22Rv1 (cell line): ENCODE measurements at regions not wholly inside any gene's neighbourhood (a gene's known extent, or its start where the extent isn't known, plus 50 kb on each side); places are given as distances from the start of the nearest gene placed in this dataset.

ENCODE experiments used
- H3K27ac ChIP-seq: fragments of 450-650 bp; 2 replicates; pipeline ENCODE4 v1.5.1; 2017
- CTCF ChIP-seq: fragments of 450-650 bp; IDR thresholded peaks from 2 replicates; pipeline ENCODE4 v1.5.1; 2017; ENCODE audit warnings: mild to moderate bottlenecking
- ZFX ChIP-seq: fragments of 450-650 bp; IDR thresholded peaks from 2 replicates; pipeline ENCODE4 v1.6.1; 2017; ENCODE audit warnings: antibody characterized with exemption, borderline replicate concordance

DNA sequence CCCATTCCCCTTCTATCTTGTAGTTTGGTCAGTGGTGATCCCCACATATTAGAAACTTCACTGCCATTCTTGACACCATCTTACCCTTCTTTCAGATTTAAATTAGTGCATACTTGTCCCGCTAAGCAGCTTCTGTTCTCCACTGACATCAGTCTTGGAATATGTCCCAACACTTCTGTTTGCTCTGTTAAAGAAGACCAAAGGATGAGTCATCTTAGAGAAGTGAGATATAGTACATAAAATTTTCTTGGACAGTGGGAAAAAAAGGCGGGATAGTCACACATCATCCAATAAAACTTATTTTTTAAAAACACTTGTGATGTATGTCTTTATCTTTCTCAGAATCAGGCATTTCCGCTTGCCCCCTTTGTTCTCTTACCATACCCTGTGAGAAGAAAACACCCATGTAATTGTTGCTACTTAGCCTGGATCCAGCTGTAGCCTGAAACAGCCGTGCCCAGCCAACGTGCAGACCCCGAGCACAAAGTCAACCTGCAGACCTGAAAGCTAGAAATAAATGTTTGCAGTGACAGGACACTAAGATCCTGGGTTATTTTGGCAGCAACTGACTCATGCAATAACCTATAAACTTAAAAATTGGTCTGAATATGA lies 100.1 kb upstream of the PDE3A start:
- TF ChIP-seq CTCF (no peak), ZFX (no peak)
- no peak overlapping the region for H3K27ac ChIP-seq

DNA sequence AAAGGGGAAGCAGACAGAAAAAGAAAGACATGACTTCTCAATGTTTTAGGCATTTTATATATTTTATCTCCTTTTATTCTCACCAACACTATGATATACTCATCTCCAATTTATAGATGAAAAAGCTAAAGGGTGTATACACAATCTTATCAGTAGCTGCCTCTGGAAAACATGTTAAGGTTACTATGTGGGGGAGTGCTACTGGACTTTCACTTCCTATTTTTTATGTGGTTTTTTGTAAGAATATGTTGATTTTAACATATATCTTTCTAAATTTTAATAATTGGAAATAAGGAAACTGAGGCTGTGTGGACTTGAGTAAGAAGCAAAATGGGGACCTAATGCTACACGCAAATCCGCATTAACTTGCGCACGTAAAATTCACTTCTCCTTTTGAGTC lies 99.6 kb upstream of the PDE3A start:
- H3K27ac ChIP-seq, result peak overlapping the region; percentile 34; the same call in 1 of the 2 replicates
- TF ChIP-seq CTCF (no peak), ZFX (no peak)

GRCh38 chr12:20269337-20270067 lies 98.8 kb upstream of the PDE3A start:
- H3K27ac ChIP-seq, result peak overlapping the region; percentile 34
- TF ChIP-seq CTCF, result no peak
- no peak for TF ChIP-seq ZFX

GRCh38 chr12:20270557-20270956 lies 97.8 kb upstream of the PDE3A start:
- TF ChIP-seq ZFX, result no peak
- TF ChIP-seq CTCF, result no peak
- no peak overlapping the region for H3K27ac ChIP-seq

DNA sequence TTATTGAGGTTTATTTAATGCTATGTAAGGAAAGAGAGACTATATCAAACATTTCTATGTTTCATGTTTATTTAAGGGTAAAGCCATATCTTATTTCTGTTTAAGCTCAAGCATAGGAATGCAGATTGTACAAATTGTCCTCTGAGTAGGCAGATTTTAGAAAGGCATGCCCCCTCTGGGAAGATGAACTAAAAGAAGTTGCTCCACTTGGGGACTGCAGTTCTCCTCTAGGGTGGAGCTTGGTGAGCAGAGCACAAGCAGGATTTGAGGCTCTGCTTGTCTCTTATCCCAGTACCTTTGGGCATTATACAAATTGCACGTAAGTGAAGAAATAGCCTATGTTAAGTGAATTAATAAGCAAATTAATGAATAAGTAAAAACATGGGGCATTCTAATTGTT lies 96.2 kb upstream of the PDE3A start:
- TF ChIP-seq ZFX, result no peak
- no peak for TF ChIP-seq CTCF
- H3K27ac ChIP-seq, result no peak overlapping the region

DNA sequence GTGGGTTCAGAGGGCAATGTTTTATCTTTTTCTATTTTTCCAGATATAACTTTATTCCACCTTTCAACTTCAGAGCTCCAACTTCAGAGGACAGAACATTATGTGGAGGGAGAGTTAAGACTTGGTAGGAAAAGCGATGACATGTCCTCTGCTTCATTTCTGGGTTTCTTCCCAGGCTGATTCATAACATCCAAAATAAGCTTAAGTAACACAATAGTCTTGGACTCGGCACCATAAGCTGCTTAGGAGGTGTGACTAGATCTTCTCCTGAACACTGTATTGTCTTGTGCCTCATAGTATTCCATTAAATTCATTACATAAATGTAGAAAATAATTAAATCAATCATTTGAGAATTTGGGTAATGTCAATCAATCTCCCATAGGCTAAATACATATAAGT lies 95.5 kb upstream of the PDE3A start:
- TF ChIP-seq CTCF, result no peak
- H3K27ac ChIP-seq, result no peak overlapping the region

DNA sequence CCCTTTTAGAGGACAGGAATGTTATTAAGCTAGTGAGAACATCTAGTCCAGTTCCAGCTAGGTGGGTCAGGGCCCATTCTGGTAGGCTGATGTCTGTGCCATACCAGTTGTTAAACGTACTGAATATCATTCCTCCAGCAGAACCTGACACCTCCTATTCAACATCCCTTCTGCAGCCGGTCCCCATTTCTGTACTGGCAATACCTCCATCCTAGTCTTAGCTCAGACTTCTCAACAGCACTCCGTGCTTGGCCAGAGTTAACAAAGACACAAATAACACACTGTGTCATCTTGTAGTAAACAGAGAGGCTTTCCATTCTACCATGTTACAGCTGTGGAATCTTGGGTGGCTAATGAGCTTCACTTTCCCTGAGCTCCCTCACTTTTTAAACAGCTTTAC lies 94.3 kb upstream of the PDE3A start:
- H3K27ac ChIP-seq, result no peak overlapping the region
- TF ChIP-seq ZFX (no peak), CTCF (no peak)
